Activated CD4-positive, alpha-beta T cell treated with anti-CD3 and anti-CD28 coated beads, Interleukin-2, amount 50 U/mL, for 16 hours (primary cell): ENCODE measurements at regions not wholly inside any gene's neighbourhood (a gene's known extent, or its start where the extent isn't known, plus 50 kb on each side); places are given as distances from the start of the nearest gene placed in this dataset.

Experiments used
- DNase-seq: peaks from one replicate; pipeline ENCODE4 v3.0.0-alpha.2; 2020

DNA sequence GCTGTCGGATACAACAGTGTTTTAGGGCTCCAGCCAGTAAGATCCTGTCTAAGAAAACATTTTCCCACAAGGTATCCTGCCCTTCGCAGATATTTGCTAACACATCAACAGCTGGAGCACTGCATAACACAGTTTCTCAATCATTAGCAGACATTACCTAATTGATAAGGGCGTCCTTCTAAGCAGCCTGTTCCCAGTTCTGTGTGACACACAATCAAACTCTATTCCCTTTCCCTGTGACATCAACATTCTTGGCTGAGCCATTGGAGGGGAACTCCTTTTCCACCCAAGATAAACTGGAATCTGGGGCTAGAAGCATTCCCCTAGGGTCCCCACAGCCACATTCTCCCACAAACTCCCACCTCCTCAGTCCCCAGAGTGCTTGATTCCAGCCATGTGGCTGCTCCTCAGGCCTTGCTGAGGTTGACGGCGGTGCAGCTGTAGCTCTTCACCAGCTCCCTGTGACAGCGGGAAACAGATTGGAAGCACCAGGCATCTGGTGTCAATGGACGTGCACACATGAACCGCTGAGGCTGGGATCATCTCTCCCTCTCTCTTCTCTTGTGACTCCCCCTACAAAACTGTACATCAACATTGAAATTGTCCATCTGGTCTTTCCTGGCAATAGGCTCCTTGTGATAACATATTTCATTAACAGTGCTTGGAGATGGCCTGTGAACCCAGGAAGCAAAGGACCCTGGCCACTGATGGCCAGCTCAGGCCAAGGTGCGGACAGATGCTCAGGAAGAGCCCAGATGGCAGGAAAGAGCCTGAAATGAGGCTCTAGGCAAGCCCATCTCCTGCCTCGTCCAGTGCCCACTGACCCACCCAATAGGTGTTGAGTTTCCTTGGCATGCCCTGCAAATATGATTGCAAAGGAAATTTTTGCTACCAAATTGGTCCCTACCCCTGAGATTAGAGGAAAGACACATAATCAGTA is 131.1 kb upstream of the TBX20 start:
- no peak for DNase-seq

DNA sequence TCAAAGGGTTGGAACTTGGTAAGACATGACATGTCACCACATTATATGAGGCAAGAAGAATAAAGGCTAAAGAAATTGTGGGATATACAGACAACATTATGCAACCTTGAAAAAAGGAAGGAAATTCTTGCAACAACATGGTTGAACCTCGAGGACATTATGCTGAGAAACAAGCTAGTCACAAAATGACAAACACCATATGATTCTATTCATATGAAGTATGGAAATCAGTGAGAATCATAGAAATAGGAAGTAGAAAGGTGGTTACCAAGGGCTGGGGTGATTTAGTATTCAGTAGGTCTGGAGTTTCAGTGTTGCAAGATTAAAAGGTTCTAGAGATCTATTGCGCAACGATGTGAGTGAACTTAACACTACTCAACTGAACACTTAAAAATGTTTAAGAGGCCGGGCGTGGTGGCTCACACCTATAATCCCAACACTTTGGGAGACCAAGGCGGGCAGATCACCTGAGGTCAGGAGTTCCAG is 126.9 kb upstream of the TBX20 start:
- peak; percentile 1 for DNase-seq

DNA sequence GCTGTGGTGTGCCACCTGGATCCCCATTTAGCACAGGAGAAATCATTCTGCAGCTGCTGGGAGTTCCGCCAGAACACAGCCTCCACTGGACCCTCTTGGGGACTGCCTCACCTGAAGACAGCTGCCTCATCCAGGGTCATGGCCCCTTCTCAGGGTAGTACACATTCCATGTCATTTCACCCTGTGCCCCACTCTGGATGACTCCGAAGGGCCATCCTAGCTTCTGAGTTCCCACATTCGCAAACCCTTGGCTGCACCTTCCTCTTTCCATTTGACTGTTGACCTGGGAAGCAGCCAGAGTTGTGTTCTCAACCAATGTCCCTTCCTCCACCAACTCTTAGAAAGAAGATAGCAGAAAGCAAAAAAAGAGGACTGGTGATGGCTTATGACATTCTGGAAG is 125.6 kb upstream of the TBX20 start:
- no peak for DNase-seq

DNA sequence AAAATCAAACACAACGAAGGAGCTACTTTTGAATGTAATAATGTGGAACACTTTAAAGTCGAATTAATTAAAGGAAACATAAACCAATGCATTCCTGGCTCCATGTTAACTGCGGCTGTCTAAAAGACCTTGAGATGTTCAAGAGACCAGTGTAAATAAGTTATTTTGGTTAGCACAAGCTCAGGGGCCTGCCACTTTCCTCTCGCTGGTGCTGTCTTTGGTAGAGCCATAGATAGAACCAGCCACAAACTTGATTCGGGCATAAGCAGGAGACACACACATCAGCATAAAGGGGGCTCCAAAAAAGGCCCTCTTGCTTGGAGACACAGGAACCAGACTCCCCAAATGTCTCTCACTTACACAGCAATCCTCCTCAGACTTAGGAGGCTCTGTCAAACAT is 121.6 kb upstream of the TBX20 start:
- no peak for DNase-seq

DNA sequence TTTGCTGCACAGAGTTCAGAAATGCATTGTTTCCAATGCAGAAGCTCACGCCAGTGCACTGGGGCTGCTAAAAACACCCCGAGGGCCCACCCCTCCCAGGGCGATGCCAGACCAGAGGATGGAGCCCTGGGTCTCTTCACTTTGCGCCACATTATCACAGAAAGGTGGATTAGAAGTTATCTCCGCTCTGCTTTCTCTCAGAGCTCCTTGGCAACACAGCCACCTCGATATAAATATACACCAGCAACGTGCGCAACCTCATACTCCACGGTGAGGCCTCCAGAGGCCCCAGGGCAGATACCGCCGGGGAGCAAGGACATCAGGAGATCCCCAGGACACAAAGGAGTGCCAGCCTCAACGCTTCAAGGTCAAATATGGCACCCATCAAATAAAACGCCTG is 121.0 kb upstream of the TBX20 start:
- DNase-seq, result no peak

DNA sequence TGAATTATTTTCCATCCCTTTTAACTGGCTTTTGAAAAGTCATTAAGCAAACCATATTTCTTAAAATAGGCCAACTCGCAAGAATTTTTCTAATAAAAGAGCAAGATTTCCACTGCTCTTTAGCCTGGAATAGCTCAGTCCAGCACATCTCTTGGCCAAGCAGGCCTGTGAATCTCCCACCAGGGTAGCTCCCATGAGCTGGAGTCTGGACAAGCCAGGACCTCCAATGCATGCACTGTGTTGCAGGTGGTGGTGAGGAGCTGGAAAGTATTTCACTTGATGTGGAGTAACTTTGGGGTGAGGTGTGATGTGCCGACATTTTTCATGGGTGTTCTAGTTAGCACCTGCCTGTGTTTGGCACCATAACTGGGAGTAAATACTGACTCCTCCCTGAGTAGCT is 117.3 kb upstream of the TBX20 start:
- DNase-seq, result no peak

DNA sequence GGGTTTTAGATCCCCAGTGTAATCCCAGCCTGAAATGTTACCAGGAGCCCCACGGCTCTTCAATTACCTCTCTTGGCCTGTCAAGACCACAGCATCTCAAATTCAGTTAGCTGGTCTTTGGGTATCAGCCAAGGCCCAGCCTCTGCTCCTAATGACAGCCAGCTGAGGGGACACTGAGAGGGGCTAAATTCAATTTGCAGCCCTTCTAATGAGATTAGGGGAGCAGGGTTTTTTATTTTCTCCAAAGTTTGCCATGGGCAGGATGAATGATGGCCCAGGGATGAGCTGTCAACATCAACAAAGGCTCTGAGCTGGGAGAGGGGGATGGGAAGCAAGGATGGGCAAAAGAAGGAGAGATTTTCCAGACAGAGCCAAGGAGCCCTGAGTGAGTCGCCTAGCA is 116.8 kb upstream of the TBX20 start:
- no peak for DNase-seq

DNA sequence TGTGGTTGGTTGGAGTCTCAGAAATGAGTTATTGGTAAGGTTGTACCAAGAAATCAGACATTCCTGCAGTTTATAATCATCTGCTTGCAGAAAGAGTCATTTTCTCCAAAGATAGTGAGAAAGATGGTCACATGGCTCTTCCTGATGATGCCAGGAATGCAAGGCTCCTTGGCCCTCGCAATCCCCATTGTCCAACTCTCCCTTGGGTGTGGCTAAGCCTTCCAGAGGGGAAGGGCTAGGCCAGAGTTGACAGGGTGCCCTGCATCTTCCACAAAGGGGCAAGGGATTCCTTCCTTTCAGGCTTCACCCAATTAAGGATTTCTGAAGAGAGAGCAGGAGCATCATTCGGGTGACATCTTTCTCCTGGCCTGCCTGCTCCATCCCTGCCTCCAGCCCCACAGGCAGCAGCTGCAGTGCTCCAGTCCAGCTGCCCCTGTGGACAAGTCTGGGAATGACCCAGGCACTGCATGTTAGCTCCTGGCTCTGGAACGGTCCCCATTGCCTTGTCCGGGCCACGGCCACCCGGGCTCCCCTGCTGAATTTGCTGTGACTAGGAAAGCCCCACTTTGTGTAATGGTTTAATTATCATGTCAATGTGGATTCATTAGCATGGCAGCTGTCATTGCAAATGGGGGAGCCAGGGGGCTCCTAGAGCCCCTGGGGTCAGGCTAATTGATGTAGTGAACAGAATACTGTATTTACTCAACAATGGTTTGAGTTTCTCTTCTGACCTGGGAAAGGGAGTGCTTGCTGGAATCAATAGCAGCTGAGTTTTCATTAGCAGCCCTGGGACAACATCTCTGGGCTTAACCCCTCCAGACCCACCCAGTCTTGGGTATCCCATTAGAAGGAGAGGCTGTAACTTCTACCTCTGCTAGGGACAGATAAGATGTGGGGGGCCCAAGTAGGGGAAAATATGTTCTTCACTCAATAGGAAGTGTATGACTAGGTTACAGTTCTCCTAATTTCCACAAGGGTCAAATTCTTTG is 112.6 kb upstream of the TBX20 start:
- DNase-seq, result no peak

DNA sequence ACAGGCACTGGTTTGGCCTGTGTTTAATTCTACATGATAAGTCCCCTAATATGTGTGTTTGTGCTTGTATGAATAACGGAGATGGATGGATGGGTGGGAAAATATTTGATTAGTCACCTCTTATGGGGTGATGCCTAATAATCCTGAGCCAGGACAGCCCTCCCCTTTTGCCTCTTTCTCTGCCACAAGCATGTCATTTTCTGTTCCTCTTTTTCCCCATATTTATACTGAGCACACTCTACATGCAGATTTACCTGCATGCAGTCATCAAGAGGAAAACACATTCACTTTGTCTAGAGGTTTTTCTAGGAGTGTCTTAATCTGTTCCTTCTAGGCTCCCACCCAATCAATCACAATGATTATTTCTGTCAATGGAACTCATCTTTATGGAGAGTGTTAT is 111.6 kb upstream of the TBX20 start:
- DNase-seq, result no peak

DNA sequence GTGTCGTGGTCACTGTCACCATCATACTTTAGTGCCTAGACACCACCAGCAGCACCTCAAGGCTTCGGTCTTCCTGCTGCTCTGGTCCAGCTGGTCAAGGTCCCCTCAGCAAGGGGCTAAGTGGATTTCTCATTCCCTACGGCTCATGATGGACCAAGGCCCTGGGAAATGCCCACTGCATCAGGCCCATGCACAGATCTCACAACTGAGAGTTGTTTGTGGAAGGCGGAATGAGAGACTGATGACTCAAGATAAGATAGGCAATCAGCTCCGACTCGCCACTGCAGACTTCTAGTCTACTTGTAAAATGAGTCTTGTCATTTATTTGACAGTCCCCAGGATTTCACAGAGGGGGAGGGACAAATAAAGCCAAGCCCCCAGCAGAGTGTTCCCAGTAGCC is 108.4 kb upstream of the TBX20 start:
- no peak for DNase-seq

DNA sequence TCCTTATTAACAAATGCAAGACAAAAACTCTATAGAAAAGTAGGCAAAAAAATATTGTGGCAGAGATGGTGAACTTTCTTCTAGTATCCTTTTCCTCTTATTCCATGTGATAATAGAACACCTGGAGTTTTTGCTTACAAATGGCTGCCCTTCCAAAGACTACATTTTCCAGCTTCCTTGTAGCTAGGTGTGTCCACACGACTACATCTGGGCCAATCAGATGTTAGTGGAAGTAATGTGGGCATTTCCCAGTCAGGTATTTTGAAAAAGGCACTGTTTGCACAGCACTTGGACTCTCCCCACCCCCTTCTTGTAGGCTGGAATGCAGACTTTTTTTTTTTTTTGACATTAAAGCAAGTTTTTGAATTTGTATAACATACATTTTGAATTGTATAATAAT is 105.5 kb upstream of the TBX20 start:
- no peak for DNase-seq

DNA sequence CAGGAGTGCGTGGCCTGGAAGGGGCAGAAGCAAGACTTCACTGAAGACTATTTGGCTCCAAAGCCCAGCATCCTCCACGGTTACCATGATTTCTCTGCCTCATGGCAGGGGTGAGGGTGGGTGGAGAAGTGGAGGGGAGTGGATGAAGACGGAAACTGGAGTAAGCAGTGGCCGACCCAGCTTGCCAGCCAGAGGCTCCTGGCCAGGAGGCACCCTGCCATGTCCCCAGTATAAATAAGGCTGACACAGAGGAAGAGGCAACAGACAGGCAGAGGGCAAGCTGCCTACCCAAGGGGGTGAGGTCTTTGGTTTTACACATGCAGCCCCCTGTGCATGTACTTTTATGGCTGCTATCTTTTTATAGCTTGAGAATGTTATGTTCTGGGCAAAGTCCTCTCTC is 102.6 kb upstream of the TBX20 start:
- DNase-seq, result no peak

DNA sequence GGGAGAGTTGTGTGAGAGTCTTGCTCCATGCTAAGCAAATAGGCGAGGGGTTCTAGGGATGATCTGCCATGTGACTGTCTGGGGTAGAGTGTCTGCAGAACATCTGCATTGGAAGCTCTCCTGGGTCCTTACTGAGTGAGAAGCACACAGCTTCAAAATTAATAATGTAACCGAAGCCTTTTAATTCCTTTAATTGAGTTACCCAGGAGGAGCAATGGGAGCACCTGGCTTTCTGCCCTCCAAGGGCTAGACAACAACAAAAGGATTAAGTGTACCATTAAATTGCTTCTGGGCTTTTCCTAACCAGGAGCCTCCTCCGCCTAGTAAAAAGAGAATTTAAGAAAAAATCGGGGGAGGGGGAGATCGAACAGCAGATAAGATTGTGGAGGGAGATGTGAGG is 102.0 kb upstream of the TBX20 start:
- DNase-seq, result no peak

DNA sequence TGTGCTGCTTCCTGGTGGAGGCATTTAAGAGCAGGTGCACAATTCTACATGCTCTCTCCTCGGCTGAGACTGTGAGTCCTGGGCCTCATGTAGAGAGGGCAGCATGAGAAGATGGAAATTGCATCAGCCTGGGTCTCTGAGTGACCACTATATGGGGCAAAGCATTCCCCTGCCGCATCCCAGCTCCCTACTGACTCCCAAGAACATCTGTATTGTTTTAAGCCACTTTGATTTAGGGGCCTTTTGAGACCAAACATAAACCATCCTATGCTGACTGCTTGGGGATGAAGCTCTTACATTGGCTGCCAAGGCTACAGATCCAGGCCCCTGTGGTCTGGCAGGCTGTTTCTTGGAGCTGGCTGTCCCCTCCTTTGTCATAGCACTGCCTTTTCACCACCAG is 101.3 kb upstream of the TBX20 start:
- DNase-seq, result no peak

DNA sequence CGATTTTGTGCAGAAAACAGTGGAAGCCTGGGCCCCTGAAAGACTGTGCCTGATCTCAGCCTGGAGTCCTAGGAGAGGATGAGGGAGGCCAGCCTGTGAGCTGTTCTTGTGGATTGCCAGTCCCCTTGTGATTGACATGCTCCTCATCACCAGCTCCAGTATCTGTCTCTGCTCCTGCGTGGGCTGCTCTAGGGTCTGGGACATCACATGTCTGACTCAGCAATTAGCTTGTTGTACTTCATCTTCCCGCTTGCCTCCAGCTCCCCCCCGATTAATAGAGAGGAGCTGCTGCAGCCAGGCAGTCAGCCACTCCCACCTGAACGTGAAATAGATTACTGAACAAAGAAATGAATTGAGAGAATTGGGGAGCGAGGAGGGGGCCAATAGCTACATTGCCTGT is 99.6 kb upstream of the TBX20 start:
- DNase-seq, result no peak

DNA sequence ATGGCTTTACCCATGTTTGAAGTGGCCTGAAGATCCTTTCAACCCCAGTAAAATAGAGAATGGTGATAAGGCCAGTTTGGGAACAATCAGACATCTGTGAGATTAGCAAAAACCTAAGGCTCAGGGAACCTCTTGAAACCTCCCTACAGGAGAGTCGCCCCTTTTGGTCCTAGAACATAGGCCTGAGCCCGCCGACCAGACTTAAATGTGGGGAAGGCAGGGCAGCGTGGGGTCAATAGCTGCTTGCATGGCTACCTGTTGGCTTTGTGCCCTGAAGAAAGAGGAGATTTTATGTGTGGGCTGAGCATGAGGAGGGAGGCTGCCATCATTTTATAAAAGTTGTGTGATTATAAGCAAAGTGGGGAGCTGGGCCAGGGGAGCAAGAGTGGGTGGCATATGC is 97.6 kb upstream of the TBX20 start:
- DNase-seq, result no peak

DNA sequence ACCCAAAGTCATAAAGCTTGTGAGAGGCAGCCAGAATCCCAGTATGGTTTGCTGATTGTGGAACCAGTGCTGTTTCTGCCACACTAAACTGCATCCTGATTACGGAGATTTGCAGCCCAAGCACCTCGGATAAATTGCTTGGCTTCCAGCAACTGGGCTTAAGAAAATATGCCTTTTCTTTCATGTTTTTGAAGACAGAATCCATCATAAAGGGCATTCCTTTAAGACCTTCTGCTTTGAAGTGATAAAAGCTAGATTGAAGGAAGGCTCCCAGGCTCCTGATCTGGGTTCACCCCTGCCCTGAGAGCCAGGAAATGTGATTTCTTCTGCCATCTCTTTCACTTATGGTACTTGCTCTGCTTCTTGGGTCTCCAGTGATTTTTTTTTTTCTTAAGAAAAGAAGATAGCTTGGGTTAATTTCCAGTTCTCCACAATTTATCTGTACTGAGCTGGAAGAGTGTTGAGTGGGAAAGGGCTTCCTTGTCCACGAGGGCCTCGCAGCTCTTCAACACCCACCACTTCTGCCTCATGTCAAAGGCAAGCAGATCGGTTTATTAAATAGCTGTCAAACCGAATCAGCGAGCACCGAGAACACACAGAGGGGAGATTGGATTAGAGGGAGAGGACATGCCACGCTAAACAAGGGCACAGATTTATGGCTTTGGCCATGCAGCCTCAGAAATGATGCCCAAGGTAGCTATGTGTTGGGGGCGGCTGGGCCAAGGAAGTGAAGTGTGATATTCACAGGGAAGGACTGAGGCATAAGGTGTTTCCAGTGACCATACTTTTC is 94.9 kb upstream of the TBX20 start:
- DNase-seq, result no peak

DNA sequence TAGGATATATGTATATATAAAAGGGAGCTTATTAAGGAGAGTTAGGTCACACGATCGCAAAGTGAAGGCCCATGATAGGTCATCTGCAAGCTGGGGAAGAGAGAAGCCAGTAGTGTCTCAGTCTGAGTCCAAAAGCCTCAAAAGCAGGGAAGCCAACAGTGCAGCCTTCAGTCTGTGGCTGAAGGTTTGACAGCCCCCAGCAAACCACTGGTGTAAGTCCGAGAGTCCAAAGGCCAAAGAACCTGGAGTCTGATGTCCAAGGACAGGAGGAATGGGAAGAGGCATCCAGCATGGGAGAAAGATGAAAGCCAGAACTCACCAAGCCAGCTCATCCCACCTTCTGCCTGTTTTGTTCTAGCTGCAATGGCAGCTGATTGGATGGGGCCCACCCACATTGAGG is 88.9 kb upstream of the TBX20 start:
- DNase-seq, result no peak

DNA sequence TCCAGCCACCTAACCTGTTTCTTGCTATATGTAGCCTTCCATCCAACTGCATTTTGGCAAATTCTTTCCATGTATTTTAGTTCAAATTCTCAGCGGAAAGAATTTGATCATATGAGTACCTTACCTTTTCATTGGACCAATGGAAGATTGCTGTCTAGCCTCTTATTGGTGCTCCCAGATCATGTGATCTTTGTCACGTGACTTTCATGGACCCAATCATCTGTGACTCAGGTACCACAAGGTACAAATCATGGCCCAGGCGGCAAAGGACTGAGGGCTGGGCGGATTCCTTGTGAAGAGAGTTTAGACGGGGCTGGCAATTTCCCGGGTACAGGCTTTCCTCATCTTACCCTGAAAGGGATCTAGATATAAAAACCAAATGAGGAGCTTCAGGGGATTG is 85.9 kb upstream of the TBX20 start:
- DNase-seq, result no peak

DNA sequence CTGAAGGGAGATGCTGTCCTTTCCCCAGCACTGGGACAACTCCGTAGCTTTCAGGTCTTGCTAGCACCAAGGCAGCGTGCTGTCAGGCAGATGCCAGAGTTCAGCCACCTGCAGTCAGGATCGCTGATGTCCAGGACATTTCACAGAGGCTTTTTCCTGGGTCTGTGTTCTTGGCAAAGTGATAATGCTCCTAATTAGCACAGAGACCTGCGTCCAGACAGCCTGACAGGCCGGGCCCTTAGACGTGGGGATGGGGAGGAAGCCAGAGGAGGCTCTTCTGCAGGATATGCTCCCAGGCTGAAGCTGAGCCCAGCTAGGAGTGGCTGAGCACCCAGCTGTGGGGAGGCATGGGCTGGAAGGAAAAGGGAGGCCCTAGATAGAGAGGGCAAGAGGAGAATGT is 82.5 kb upstream of the TBX20 start:
- DNase-seq, result no peak

DNA sequence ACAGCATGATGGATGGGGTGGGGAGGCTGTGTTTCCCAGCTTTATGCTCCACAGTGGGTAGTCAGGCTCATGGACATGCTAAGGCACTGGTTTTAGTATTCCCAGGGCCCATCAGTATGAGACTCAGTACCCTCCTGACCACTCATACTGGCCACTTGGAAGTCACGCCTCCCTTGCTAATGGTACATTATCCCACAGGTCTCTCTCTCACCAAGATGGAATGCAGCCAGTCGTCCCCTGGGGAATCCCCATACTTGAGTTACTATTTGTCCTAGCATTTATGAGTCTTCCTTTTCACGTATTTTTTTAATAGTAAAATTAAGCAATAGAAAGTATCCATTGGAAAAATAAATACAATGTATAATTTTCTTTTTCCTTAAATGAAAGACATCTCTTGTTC is 80.6 kb upstream of the TBX20 start:
- DNase-seq, result no peak

DNA sequence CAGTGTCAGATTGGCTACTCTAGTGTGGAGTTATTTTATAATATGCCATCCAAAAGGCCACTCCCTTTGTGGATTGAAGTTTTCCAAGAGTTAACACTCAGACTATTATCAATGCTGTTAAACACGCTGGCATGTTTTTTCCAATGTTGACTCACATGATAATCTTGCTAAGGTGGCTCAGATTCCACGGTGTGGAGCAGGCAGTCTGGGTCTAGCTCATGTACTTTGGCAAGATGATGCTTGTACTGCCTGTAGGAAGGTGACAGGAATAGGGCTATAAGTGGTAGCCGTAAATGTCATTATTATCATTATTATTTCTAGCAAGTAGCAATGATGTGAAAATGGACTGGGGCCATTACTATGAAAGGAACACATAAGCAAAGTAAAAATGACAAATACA is 79.4 kb upstream of the TBX20 start:
- DNase-seq, result no peak
